ENCODE measurements at regions not wholly inside any gene's neighbourhood (a gene's known extent, or its start where the extent isn't known, plus 50 kb on each side); places are given as distances from the start of the nearest gene placed in this dataset.

DNA sequence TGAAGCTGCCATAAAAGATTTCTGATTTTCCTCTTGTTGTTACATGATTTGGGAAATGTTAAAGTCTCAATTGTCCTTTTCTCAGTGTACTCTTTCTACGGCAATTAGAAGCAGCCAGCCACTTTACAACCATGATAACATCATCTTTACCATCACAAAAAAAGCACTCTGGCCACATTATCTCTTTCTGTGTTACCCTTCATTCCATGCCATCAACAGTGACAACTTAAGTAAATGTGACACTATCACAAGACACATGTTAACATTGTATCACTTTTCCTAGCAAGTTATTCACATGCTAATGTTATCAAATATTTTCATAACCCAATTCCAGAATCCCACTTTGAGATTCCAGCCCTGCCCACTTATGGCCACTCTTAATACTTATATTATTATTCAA lies 131.2 kb downstream of the TMX3 start:
- TF ChIP-seq MAX (IDR thresholded peaks at IDR 0.05) = no peak
- TF ChIP-seq CTCF (IDR thresholded peaks at IDR 0.05; ENCODE audit: low read depth, low read length, missing input control) = no peak
- no peak for TF ChIP-seq JUND (IDR thresholded peaks at IDR 0.05)
- TF ChIP-seq FOXA1 (IDR thresholded peaks at IDR 0.05) = no peak
- no peak for TF ChIP-seq SP1 (IDR thresholded peaks at IDR 0.05)

All from liver (tissue), 3 donors.